Upper lobe of right lung (tissue), 1 donor: ENCODE measurements at regions not wholly inside any gene's neighbourhood (a gene's known extent, or its start where the extent isn't known, plus 50 kb on each side); places are given as distances from the start of the nearest gene placed in this dataset.
"Not testable (repeated sequence)": the region's sequence is repeated elsewhere in the genome, so short reads cannot be mapped to it uniquely, and the experiment has no call there.

ENCODE experiments used
- ATAC-seq: fragments of 200-7000 bp; cut with Tn5 transposase; one replicate; pipeline ENCODE4 v1.9.1; 2020; ENCODE audit warnings: mild to moderate bottlenecking, moderate library complexity
- DNase-seq: peaks from one replicate; pipeline ENCODE4 v3.0.0-alpha.2; 2020
- H3K27ac ChIP-seq: fragments of 200-600 bp; one replicate; pipeline ENCODE4 v1.8.0; 2022
- H3K27me3 ChIP-seq: fragments of 200-600 bp; one replicate; pipeline ENCODE4 v1.8.0; 2022; ENCODE audit warnings: mild to moderate bottlenecking
- H3K36me3 ChIP-seq: fragments of 200-600 bp; one replicate; pipeline ENCODE4 v1.8.0; 2022
- H3K4me1 ChIP-seq: fragments of 200-600 bp; one replicate; pipeline ENCODE4 v1.8.0; 2022
- H3K4me3 ChIP-seq: fragments of 200-600 bp; one replicate; pipeline ENCODE4 v1.8.0; 2022; ENCODE audit warnings: mild to moderate bottlenecking
- H3K9me3 ChIP-seq: fragments of 200-600 bp; one replicate; pipeline ENCODE4 v1.8.0; 2022
- intact Hi-C: fragments of 100-400 bp; cut with DNase I; formaldehyde crosslinking; loops from one replicate; pipeline ENCODE4 v1.11.0; 2022
- TF ChIP-seq, protein P1 (sequence below): fragments of 200-600 bp; IDR thresholded peaks from one replicate; pipeline ENCODE4 v1.8.0; 2022; ENCODE audit warnings: antibody characterized with exemption
- donor health status: DM: no; HTN: yes; CAD: no; lungs with severe emphysema.

DNA sequence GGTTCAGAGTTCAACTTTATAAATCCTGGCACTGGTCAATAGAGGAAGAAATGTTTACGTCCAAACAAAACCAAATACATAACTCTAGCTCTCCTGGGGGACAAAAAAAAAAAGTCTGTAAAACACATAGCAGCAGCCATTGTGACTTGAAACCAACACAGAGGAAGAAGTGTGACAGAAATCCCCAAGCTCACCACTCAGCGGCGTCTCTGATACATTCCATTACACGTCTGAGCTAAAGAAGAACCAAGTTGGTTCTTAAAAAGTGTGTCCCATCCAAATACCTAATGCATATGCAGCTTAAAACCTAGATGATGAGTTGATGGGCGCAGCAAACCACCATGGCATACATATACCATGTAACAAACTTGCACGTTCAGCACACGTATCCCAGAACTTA, 58.3 kb upstream of the NANOS1 start:
- Histone ChIP-seq H3K27me3 (no peaks in the 10 kb centered on the region), H3K4me1 (no peaks in the 10 kb centered on the region), H3K4me3 (no peak overlapping the region), H3K36me3 (no peaks in the 10 kb centered on the region), H3K9me3 (peaks cover 9% of the 10 kb centered on the region), H3K27ac (no peak overlapping the region)
- no peak for DNase-seq
- no peak for ATAC-seq
- intact Hi-C loops: no loop called here
- TF ChIP-seq, protein P1, sequence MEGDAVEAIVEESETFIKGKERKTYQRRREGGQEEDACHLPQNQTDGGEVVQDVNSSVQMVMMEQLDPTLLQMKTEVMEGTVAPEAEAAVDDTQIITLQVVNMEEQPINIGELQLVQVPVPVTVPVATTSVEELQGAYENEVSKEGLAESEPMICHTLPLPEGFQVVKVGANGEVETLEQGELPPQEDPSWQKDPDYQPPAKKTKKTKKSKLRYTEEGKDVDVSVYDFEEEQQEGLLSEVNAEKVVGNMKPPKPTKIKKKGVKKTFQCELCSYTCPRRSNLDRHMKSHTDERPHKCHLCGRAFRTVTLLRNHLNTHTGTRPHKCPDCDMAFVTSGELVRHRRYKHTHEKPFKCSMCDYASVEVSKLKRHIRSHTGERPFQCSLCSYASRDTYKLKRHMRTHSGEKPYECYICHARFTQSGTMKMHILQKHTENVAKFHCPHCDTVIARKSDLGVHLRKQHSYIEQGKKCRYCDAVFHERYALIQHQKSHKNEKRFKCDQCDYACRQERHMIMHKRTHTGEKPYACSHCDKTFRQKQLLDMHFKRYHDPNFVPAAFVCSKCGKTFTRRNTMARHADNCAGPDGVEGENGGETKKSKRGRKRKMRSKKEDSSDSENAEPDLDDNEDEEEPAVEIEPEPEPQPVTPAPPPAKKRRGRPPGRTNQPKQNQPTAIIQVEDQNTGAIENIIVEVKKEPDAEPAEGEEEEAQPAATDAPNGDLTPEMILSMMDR: no peak

DNA sequence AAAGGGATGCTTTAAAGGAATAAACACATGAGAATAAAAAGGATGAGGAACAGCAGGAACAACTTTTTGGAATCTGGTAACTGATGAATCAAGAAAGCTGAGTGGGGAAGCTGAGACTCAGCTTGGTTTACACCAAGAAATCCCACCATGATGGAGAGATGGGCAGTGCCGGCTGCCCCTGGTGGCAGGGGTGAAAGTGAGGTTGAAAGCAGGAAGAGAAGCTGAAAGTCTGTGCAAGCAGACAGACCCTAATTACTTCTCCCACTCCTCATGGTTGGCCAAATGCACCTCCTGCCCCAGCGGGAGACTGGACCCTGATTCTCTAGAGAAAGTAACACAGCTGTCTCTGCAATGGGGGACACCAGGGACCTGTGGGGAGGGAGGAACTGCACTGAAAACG, 57.6 kb upstream of the NANOS1 start:
- H3K27me3 ChIP-seq: no peaks in the 10 kb centered on the region
- H3K4me3 ChIP-seq: no peak overlapping the region
- DNase-seq: no peak
- H3K36me3 ChIP-seq: no peaks in the 10 kb centered on the region
- no peak for ATAC-seq
- no peak overlapping the region for H3K27ac ChIP-seq
- peaks cover 9% of the 10 kb centered on the region for H3K9me3 ChIP-seq
- H3K4me1 ChIP-seq: no peaks in the 10 kb centered on the region
- TF ChIP-seq, protein P1: no peak
- intact Hi-C loops: no loop called here

DNA sequence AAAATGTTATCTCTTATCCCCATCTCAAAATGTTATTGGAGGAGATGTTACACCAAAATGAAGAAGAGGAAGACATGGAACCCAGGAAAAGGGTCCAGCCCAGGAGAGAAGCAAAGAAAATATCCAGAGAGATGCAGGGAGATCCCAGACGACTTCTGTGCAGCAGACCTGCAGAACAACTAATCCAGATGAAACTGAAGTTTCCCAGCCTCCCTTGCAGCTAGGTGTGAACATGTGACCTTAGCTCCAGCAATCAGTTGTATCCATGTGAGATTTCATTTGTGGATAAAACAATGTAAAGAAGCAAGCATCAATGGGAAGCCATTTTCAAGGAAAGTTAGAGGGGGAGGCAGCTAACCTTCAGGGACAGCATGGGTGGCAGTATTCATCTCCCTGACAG, 55.8 kb upstream of the NANOS1 start:
- Histone ChIP-seq H3K27ac (no peak overlapping the region), H3K36me3 (no peaks in the 10 kb centered on the region), H3K4me1 (no peaks in the 10 kb centered on the region), H3K27me3 (no peaks in the 10 kb centered on the region), H3K9me3 (peaks cover 9% of the 10 kb centered on the region), H3K4me3 (no peak overlapping the region)
- DNase-seq: no peak
- ATAC-seq: no peak
- intact Hi-C loops: no loop called here
- TF ChIP-seq, protein P1: no peak

DNA sequence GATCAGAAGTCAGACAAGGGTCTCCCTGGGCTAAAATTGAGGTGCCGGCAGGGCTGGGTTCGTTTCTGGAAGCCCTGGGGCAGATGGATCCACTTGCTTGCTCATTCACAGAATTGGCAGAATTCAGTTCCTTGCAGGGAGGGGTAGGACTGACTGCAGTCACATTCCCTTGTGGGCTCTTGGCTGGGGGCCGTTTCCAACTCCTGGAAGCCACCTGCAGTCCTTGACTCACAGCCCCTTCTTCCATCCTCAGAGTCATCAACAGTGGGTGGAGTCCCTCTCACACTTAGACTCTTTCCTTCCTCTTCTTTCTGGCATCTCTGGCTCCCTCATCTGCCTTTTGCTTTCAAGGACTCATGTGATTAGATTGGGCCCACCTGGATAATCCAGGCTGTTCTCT, 54.6 kb upstream of the NANOS1 start:
- H3K4me3 ChIP-seq: no peak overlapping the region
- ATAC-seq: no peak
- intact Hi-C loops: no loop called here

DNA sequence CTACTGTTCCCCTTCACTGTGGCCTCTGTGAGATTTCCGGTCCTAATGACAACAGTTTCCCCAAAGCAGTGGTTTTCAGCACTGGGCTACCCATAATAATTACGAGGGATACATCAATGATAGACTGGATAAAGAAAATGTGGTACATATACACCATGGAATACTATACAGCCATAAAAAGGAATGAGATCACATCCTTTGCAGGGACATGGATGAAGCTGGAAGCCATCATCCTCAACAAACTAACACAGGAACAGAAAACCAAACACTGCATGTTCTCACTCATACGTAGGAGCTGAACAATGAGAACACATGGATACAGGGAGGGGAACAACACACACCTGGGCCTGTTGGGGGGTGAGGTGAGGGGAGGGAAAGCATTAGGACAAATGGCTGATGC, 53.3 kb upstream of the NANOS1 start:
- ATAC-seq, H3K4me3 ChIP-seq, H3K27me3 ChIP-seq, H3K4me1 ChIP-seq, intact Hi-C loops, H3K9me3 ChIP-seq, DNase-seq, H3K27ac ChIP-seq, H3K36me3 ChIP-seq: not testable (repeated sequence)

More for the DNA sequence above, 54.6 kb upstream of the NANOS1 start:
- TF ChIP-seq, protein P1: no peak
- no peaks in the 10 kb centered on the region for H3K27me3 ChIP-seq
- H3K9me3 ChIP-seq: peaks cover 9% of the 10 kb centered on the region
- no peaks in the 10 kb centered on the region for H3K36me3 ChIP-seq
- no peak for DNase-seq
- no peaks in the 10 kb centered on the region for H3K4me1 ChIP-seq
- no peak overlapping the region for H3K27ac ChIP-seq

DNA sequence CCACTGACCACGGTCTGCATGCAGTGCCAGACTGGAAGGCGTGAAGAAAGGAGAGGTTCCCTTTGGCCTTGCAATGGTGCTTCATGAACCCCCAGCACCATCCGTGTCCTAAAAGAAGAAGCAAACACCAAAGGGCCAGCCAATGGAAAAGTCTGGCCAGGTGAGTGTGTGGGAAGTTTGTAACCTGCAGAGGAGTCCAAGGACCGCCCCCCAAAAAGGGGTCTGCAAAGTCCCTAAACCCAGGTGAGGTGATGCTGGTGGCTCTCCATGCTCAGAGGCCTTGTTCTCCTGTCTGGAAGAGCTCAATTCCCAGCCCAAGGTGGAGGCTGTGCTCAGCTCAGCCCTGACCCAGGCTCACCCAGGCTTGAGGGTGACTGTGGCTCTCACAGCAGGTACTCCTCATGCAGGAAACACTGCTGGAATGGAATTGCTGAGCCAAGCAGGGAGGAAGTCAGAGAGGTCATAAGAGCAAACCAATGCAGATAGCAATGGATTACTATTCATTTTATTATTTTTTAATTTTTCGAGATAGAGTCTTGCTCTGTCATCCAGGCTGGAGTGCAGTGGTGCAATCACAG, 52.4 kb upstream of the NANOS1 start:
- intact Hi-C loops: no loop called here
- TF ChIP-seq, protein P1: no peak
- Histone ChIP-seq H3K4me3 (no peak overlapping the region), H3K27me3 (no peaks in the 10 kb centered on the region), H3K36me3 (no peaks in the 10 kb centered on the region), H3K9me3 (peaks cover 9% of the 10 kb centered on the region), H3K27ac (no peak overlapping the region), H3K4me1 (no peaks in the 10 kb centered on the region)
- ATAC-seq: no peak
- no peak for DNase-seq
